ENCODE measurements at regions not wholly inside any gene's neighbourhood (a gene's known extent, or its start where the extent isn't known, plus 50 kb on each side); places are given as distances from the start of the nearest gene placed in this dataset.
A peak's percentile ranks its signal among the peaks of the same experiment; 100 is the strongest.

DNA sequence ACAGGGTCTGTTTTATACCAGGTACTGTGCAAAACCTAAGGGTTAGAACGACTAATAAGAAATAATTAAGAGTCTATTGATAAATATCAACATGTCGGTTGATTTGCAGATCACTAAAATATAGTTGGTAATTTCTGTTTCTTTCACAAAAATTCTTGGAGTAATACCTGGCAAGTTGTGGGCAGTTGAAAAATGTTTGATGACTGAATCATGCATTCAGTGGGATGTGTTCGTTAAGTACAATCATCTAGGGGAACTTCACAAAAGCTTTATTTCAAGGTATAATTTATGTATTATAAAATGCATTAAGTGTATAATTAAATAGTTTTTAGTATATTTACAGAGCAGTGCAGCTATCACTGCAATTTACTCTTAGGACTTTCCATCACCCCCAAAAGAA is 120.0 kb downstream of the KCNA5 start:
- TF ChIP-seq CTCF (IDR thresholded peaks at IDR 0.05) (no peak), ZFX (IDR thresholded peaks at IDR 0.05; ENCODE audit: borderline replicate concordance) (no peak)
- no peak overlapping the region for H3K27ac ChIP-seq

GRCh38 chr12:5165296-5165970 is 121.8 kb downstream of the KCNA5 start:
- TF ChIP-seq ZFX (IDR thresholded peaks at IDR 0.05; ENCODE audit: borderline replicate concordance): no peak
- TF ChIP-seq CTCF (IDR thresholded peaks at IDR 0.05): no peak
- no peak overlapping the region for H3K27ac ChIP-seq

- no peak overlapping the region for H3K27ac ChIP-seq
- no peak for TF ChIP-seq CTCF (IDR thresholded peaks at IDR 0.05)
- TF ChIP-seq ZFX (IDR thresholded peaks at IDR 0.05; ENCODE audit: borderline replicate concordance): no peak
Measured at GRCh38 chr12:5166976-5167375, 123.3 kb downstream of the KCNA5 start.

- TF ChIP-seq CTCF (IDR thresholded peaks at IDR 0.05): no peak
- TF ChIP-seq ZFX (IDR thresholded peaks at IDR 0.05; ENCODE audit: borderline replicate concordance): no peak
- no peak overlapping the region for H3K27ac ChIP-seq
Measured at GRCh38 chr12:5168148-5168547, 124.5 kb downstream of the KCNA5 start.

DNA sequence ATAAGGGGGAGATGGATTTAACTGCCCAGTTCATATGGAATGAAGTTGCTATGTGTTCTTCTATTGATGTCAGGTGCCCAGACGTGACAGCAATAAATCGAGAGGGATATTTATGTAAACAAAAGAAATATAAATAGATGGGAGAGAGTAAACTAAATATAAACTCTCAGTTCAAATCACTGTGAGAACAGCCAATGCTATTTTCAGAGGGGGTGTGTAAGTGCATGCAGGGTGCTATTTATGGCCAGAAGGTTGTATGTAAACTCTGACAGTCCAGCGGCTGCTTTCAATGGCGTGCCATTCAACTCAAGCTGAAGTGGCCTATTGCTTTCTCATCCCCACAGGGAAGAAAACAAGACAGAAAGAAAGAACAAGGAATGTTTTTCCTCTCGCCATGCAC is 127.2 kb downstream of the KCNA5 start:
- no peak overlapping the region for H3K27ac ChIP-seq
- TF ChIP-seq CTCF (IDR thresholded peaks at IDR 0.05) (no peak), ZFX (IDR thresholded peaks at IDR 0.05; ENCODE audit: borderline replicate concordance) (no peak)

DNA sequence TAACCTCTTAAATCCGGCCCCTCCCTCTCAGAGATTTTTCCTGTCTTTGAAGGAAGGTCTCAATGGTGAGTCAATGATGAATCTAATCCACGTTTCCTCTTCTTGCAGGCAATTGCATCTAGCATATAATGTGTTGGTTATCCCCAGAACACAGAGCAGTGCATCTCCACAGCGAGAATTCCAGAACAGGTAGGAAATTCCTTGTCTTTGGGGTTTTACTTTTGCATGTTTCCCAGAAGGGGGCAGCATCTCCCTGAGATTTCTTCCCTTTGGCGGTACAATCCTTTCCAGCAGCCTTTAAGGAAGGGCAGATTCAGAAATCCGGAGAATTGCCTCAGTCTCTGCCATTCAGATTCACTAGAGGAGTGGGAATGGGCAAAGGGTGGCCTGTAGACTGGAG is 128.0 kb downstream of the KCNA5 start:
- no peak overlapping the region for H3K27ac ChIP-seq
- TF ChIP-seq ZFX (IDR thresholded peaks at IDR 0.05; ENCODE audit: borderline replicate concordance) (no peak), CTCF (IDR thresholded peaks at IDR 0.05) (peak; percentile 77)

GRCh38 chr12:5172886-5173285 is 129.2 kb downstream of the KCNA5 start:
- TF ChIP-seq CTCF (IDR thresholded peaks at IDR 0.05) (no peak), ZFX (IDR thresholded peaks at IDR 0.05; ENCODE audit: borderline replicate concordance) (no peak)
- no peak overlapping the region for H3K27ac ChIP-seq
